GM18499 (cell line): ENCODE measurements at regions not wholly inside any gene's neighbourhood (a gene's known extent, or its start where the extent isn't known, plus 50 kb on each side); places are given as distances from the start of the nearest gene placed in this dataset.

ENCODE experiments used
- ATAC-seq: cut with Tn5 transposase; IDR thresholded peaks from one replicate; pipeline ENCODE4 v1.9.1; 2021; ENCODE audit warnings: moderate number of reproducible peaks; ENCODE audit not compliant: insufficient read depth, unreplicated experiment

GRCh38 chr12:125221602-125222001 lies 156.4 kb downstream of the AACS start:
- ATAC-seq: no peak

- no peak for ATAC-seq
These were observed 157.6 kb downstream of the AACS start for GRCh38 chr12:125222876-125223275.

- no peak for ATAC-seq
These were observed 160.4 kb downstream of the AACS start for GRCh38 chr12:125225641-125226040.

GRCh38 chr12:125228519-125229260 lies 163.5 kb downstream of the AACS start:
- no peak for ATAC-seq

- no peak for ATAC-seq
These were observed 164.8 kb downstream of the AACS start for GRCh38 chr12:125229878-125230530.

- no peak for ATAC-seq
These were observed 168.1 kb downstream of the AACS start for GRCh38 chr12:125233319-125233718.

GRCh38 chr12:125239563-125239962 lies 174.3 kb downstream of the AACS start:
- no peak for ATAC-seq

- no peak for ATAC-seq
These were observed 175.5 kb downstream of the AACS start for GRCh38 chr12:125240717-125241116.

- ATAC-seq: no peak
These were observed 178.6 kb downstream of the AACS start for GRCh38 chr12:125243811-125244210.

GRCh38 chr12:125244338-125244737 lies 179.1 kb downstream of the AACS start:
- ATAC-seq: no peak

GRCh38 chr12:125245581-125246557 lies 180.6 kb downstream of the AACS start:
- no peak for ATAC-seq

- no peak for ATAC-seq
These were observed 182.2 kb downstream of the AACS start for GRCh38 chr12:125247477-125247876.

- no peak for ATAC-seq
These were observed 184.0 kb downstream of the AACS start for GRCh38 chr12:125249066-125249824.

GRCh38 chr12:125249932-125250331 lies 184.7 kb downstream of the AACS start:
- ATAC-seq: no peak

GRCh38 chr12:125254236-125254635 lies 189.0 kb downstream of the AACS start:
- ATAC-seq: no peak

GRCh38 chr12:125254856-125255255 lies 189.6 kb downstream of the AACS start:
- no peak for ATAC-seq

GRCh38 chr12:125255935-125256633 lies 190.8 kb downstream of the AACS start:
- no peak for ATAC-seq

- ATAC-seq: no peak
These were observed 191.3 kb downstream of the AACS start for GRCh38 chr12:125256634-125256936.

- no peak for ATAC-seq
These were observed 194.1 kb downstream of the AACS start for GRCh38 chr12:125259178-125259867.
